Mesenchymal stem cell (in vitro differentiated cells and primary cell): ENCODE measurements at regions not wholly inside any gene's neighbourhood (a gene's known extent, or its start where the extent isn't known, plus 50 kb on each side); places are given as distances from the start of the nearest gene placed in this dataset.
A peak's percentile ranks its signal among the peaks of the same experiment; 100 is the strongest.

Source experiments
- DNase-seq: peaks from one replicate; pipeline ENCODE4 v3.0.0-alpha.2; 2013
- H2AFZ ChIP-seq: one replicate; pipeline ENCODE4 v1.6.1; 2013; ENCODE audit warnings: low read depth, mild to moderate bottlenecking, control low read depth, inconsistent platforms, low read length, moderate library complexity
- H2AK5ac ChIP-seq: 2 replicates; pipeline ENCODE4 v1.6.1; 2013; ENCODE audit warnings: low read length, moderate library complexity, mild to moderate bottlenecking, inconsistent platforms; ENCODE audit not compliant: severe bottlenecking
- H2BK120ac ChIP-seq: one replicate; pipeline ENCODE4 v1.6.1; 2013; ENCODE audit warnings: low read depth, mild to moderate bottlenecking, inconsistent platforms, low read length, moderate library complexity
- H2BK12ac ChIP-seq, 2 experiments: one replicate each; pipeline ENCODE4 v1.6.1; 2013; ENCODE audit warnings: inconsistent platforms in 2 of 2, low read length in 2 of 2, mild to moderate bottlenecking in 2 of 2, moderate library complexity in 2 of 2, control low read depth in 1 of 2
- H2BK15ac ChIP-seq: one replicate; pipeline ENCODE4 v1.6.1; 2013; ENCODE audit warnings: mild to moderate bottlenecking, low read depth, inconsistent platforms; ENCODE audit not compliant: poor library complexity, severe bottlenecking
- H2BK5ac ChIP-seq: 2 replicates; pipeline ENCODE4 v1.6.1; 2013; ENCODE audit warnings: low read depth, mild to moderate bottlenecking, low read length, control low read depth, inconsistent platforms; ENCODE audit not compliant: poor library complexity, severe bottlenecking
- H3K14ac ChIP-seq, 2 experiments: one replicate each; pipeline ENCODE4 v1.6.1; 2013; ENCODE audit warnings: inconsistent platforms in 2 of 2, low read length in 2 of 2, control low read depth in 1 of 2, mild to moderate bottlenecking in 1 of 2, moderate library complexity in 1 of 2
- H3K18ac ChIP-seq, 2 experiments: one replicate each; pipeline ENCODE4 v1.6.1; 2013; ENCODE audit warnings: inconsistent platforms in 2 of 2, low read length in 2 of 2, control low read depth in 1 of 2, low read depth in 1 of 2, mild to moderate bottlenecking in 1 of 2
- H3K23ac ChIP-seq, 2 experiments: one replicate each; pipeline ENCODE4 v1.6.1; 2013; ENCODE audit warnings: inconsistent platforms in 2 of 2, low read length in 2 of 2, mild to moderate bottlenecking in 2 of 2, moderate library complexity in 2 of 2, control low read depth in 1 of 2
- H3K27ac ChIP-seq: 2 replicates; pipeline ENCODE4 v1.5.1; 2013; ENCODE audit warnings: mild to moderate bottlenecking, moderate library complexity, low read length, control low read depth, inconsistent platforms; ENCODE audit not compliant: poor library complexity, severe bottlenecking
- H3K27me3 ChIP-seq, 2 experiments: 2 replicates each; pipeline versions ENCODE4 v1.6.1 to v1.7.0; 2013; ENCODE audit warnings: low read length in 2 of 2, mild to moderate bottlenecking in 2 of 2, moderate library complexity in 2 of 2, control low read depth in 1 of 2, inconsistent platforms in 1 of 2; ENCODE audit not compliant: control insufficient read depth in 1 of 2, insufficient read depth in 1 of 2
- H3K36me3 ChIP-seq, 2 experiments: 2 replicates each; pipeline versions ENCODE4 v1.6.1 to v1.7.0; 2013; ENCODE audit warnings: low read length in 2 of 2, control low read depth in 1 of 2, inconsistent platforms in 1 of 2, low read depth in 1 of 2, mild to moderate bottlenecking in 1 of 2; ENCODE audit not compliant: insufficient read depth in 2 of 2, control insufficient read depth in 1 of 2
- H3K4ac ChIP-seq, 2 experiments: one replicate each; pipeline ENCODE4 v1.6.1; 2013; ENCODE audit warnings: inconsistent platforms in 2 of 2, low read length in 2 of 2, mild to moderate bottlenecking in 2 of 2, moderate library complexity in 2 of 2, control low read depth in 1 of 2, low read depth in 1 of 2
- H3K4me1 ChIP-seq: 2 replicates; pipeline ENCODE4 v1.6.1; 2013; ENCODE audit warnings: low read depth, low read length, control low read depth; ENCODE audit not compliant: control insufficient read depth, insufficient read depth
- H3K4me2 ChIP-seq: 2 replicates; pipeline ENCODE4 v1.6.1; 2013; ENCODE audit warnings: low read length, mild to moderate bottlenecking, inconsistent platforms; ENCODE audit not compliant: poor library complexity, severe bottlenecking
- H3K4me3 ChIP-seq, 2 experiments: 2 replicates each; pipeline versions ENCODE4 v1.5.1 to v1.7.0; 2013; ENCODE audit warnings: low read length in 2 of 2, mild to moderate bottlenecking in 2 of 2, control low read depth in 1 of 2, low read depth in 1 of 2; ENCODE audit not compliant: insufficient read depth in 1 of 2
- H3K79me1 ChIP-seq: replicated peaks from 2 replicates; pipeline ENCODE4 v1.6.1; 2013; ENCODE audit warnings: mild to moderate bottlenecking, control low read depth, low read length, inconsistent platforms; ENCODE audit not compliant: poor library complexity, severe bottlenecking
- H3K9ac ChIP-seq: 2 replicates; pipeline ENCODE4 v1.7.0; 2013; ENCODE audit warnings: mild to moderate bottlenecking, low read length, moderate library complexity
- H3K9me3 ChIP-seq: 2 replicates; pipeline ENCODE4 v1.7.0; 2013; ENCODE audit warnings: mild to moderate bottlenecking, low read length; ENCODE audit not compliant: control insufficient read depth
- H4K8ac ChIP-seq: one replicate; pipeline ENCODE4 v1.6.1; 2013; ENCODE audit warnings: inconsistent platforms, mild to moderate bottlenecking, low read length, moderate library complexity
- H4K91ac ChIP-seq: one replicate; pipeline ENCODE4 v1.6.1; 2013; ENCODE audit warnings: mild to moderate bottlenecking, low read length, inconsistent platforms
- WGBS: methylation state at CpG from one replicate; pipeline ENCODE4 v1.1.7; 2013; ENCODE audit warnings: mixed read lengths; 5-methylcytosine and 5-hydroxymethylcytosine counted together

DNA sequence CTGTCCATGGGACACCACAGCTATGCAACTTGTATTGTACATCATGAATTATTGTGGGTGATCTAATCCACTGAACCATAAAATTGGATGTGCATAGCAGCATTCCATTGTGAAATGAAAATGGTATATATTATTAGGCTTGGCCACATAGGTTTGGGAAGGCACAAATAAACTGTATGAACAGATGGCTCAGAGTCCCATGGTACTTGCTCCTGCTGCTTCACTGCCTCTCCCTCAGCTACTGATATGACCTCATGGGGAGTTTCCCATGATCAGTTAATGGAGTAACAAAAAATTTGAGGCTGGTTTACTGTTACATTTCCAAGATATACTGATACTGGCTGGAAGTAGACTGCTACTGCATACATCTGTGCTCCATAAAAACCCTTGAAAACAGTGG is 152.7 kb upstream of the NEGR1 start:
- no peaks in the 10 kb centered on the region for H3K27me3 ChIP-seq
- H3K4me2 ChIP-seq, result no peak overlapping the region
- no peak overlapping the region for H3K14ac ChIP-seq
- H4K8ac ChIP-seq, result no peak overlapping the region
- no peak overlapping the region for H3K4me3 ChIP-seq
- H3K36me3 ChIP-seq, result no peaks in the 10 kb centered on the region
- no peaks in the 10 kb centered on the region for H3K9me3 ChIP-seq
- DNase-seq, result no peak
- H3K18ac ChIP-seq, result no peak overlapping the region
- no peak overlapping the region for H3K23ac ChIP-seq
- no peak overlapping the region for H2BK12ac ChIP-seq
- H3K27ac ChIP-seq, result peak overlapping the region; percentile 18
- no peak overlapping the region for H2BK120ac ChIP-seq
- H2BK15ac ChIP-seq, result no peak overlapping the region
- H3K9ac ChIP-seq, result no peak overlapping the region
- H3K4me1 ChIP-seq, result no peaks in the 10 kb centered on the region
- H2AFZ ChIP-seq, result no peak overlapping the region
- H4K91ac ChIP-seq, result no peak overlapping the region
- no peaks in the 10 kb centered on the region for H3K79me1 ChIP-seq
- H3K4ac ChIP-seq, result no peak overlapping the region
- no peak overlapping the region for H2AK5ac ChIP-seq
- no peak overlapping the region for H2BK5ac ChIP-seq

DNA sequence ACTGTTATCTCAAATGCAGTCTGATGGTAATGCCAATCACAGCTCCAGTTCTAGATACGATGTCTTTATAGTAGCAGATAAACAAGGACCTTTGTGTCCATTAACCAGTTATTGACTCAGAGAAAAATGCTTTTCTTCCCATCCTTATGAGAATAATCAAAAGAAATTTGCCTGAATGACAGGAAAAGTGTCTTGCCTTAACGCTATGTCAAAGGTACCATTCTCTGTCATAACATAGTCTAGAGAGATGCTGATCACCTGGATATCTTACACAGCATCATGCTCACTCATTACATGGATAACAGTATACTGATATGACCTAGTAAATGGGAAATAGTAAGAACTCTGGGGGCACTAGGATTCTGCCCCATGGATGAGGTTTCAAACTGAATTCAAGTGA is 151.7 kb upstream of the NEGR1 start:
- Histone ChIP-seq H3K14ac (no peak overlapping the region), H3K79me1 (no peaks in the 10 kb centered on the region), H3K23ac (no peak overlapping the region), H3K4me3 (no peak overlapping the region), H3K4me2 (no peak overlapping the region), H3K9me3 (peaks cover under 1% of the 10 kb centered on the region), H3K27ac (no peak overlapping the region), H2BK120ac (no peak overlapping the region), H2BK5ac (no peak overlapping the region), H3K4me1 (no peaks in the 10 kb centered on the region), H3K27me3 (no peaks in the 10 kb centered on the region), H3K36me3 (no peaks in the 10 kb centered on the region), H2AK5ac (no peak overlapping the region), H2BK15ac (no peak overlapping the region), H2AFZ (no peak overlapping the region), H3K18ac (no peak overlapping the region), H3K4ac (no peak overlapping the region), H3K9ac (no peak overlapping the region), H2BK12ac (no peak overlapping the region), H4K8ac (no peak overlapping the region), H4K91ac (no peak overlapping the region)
- DNase-seq, result no peak
- 80% methylated on average over 1 of the region's 2 CpGs for WGBS

DNA sequence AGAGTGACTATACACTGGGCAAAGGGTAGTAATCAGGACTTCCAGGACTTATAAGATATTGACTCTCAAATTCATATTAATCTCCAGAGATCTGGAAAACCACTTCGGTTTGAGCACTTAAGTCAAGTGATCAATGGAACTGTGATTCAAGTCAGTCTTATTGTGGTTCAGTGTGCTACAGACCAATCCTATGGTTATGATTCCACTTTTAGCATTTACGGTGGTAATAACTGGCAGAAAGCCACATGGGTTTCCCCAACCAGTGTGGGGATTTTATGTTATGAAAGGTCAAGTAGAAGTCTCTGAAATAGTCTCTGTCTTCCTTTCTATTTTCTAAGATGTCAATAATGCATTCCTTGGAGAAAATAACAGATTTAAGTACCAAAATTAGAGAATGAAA is 151.3 kb upstream of the NEGR1 start:
- Histone ChIP-seq H3K36me3 (no peaks in the 10 kb centered on the region), H4K91ac (no peak overlapping the region), H3K9me3 (peaks cover 4% of the 10 kb centered on the region), H2BK5ac (no peak overlapping the region), H2BK12ac (no peak overlapping the region), H3K4me2 (no peak overlapping the region), H2AFZ (no peak overlapping the region), H2BK120ac (no peak overlapping the region), H3K23ac (no peak overlapping the region), H2AK5ac (no peak overlapping the region), H3K4me1 (no peaks in the 10 kb centered on the region), H3K4ac (no peak overlapping the region), H3K27ac (no peak overlapping the region), H4K8ac (no peak overlapping the region), H3K27me3 (no peaks in the 10 kb centered on the region), H3K14ac (no peak overlapping the region), H2BK15ac (no peak overlapping the region), H3K18ac (no peak overlapping the region), H3K79me1 (no peaks in the 10 kb centered on the region), H3K9ac (no peak overlapping the region), H3K4me3 (no peak overlapping the region)
- no peak for DNase-seq
- WGBS, result 90% methylated on average over 2 of the region's 2 CpGs

DNA sequence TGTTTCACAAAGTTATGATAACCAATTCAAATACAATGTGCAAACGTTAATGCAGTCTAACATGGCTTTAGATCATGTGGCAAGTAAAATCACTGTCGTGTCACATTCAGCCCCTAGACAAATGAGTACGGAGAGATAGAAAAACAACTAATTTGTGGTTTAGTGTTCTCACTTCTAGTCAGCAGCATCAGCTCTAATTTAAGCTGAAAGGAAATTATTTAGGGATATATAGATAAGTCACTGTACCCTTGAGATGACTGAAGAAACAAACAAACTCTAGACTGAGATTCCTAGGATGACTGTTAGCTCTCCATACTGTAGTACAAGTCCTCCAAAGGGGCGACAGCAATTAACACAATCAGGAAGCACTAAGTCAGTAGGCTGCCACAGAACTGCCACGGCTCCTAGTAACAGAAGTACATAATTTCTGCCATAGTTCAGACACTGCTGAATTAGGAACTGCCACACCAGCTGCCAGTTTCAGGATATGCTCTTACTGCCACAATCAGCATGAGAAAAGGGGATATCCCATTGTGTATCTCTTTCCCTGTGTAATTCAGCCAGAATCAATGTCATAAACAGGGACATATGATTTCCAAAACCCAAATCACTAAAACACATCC is 150.4 kb upstream of the NEGR1 start:
- H2BK5ac ChIP-seq, result no peak overlapping the region
- 73% methylated on average over 5 of the region's 5 CpGs for WGBS
- H3K4me1 ChIP-seq, result no peaks in the 10 kb centered on the region
- H3K18ac ChIP-seq, result no peak overlapping the region
- no peak for DNase-seq
- H2BK120ac ChIP-seq, result no peak overlapping the region
- H3K4ac ChIP-seq, result no peak overlapping the region
- no peak overlapping the region for H2AK5ac ChIP-seq
- H4K8ac ChIP-seq, result no peak overlapping the region
- no peak overlapping the region for H2BK12ac ChIP-seq
- H3K9ac ChIP-seq, result no peak overlapping the region
- no peaks in the 10 kb centered on the region for H3K79me1 ChIP-seq
- no peak overlapping the region for H4K91ac ChIP-seq
- H2BK15ac ChIP-seq, result no peak overlapping the region
- no peaks in the 10 kb centered on the region for H3K36me3 ChIP-seq
- no peak overlapping the region for H3K23ac ChIP-seq
- H3K4me2 ChIP-seq, result no peak overlapping the region
- H3K4me3 ChIP-seq, result no peak overlapping the region
- H3K27ac ChIP-seq, result no peak overlapping the region
- no peaks in the 10 kb centered on the region for H3K27me3 ChIP-seq
- no peak overlapping the region for H2AFZ ChIP-seq
- peaks cover 4% of the 10 kb centered on the region for H3K9me3 ChIP-seq
- no peak overlapping the region for H3K14ac ChIP-seq
